GM04504 (cell line): ENCODE measurements at regions not wholly inside any gene's neighbourhood (a gene's known extent, or its start where the extent isn't known, plus 50 kb on each side); places are given as distances from the start of the nearest gene placed in this dataset.
"Not testable (repeated sequence)": the region's sequence is repeated elsewhere in the genome, so short reads cannot be mapped to it uniquely, and the experiment has no call there.

Experiments
- DNase-seq: peaks from one replicate; pipeline ENCODE4 v3.0.0-alpha.2; 2012; ENCODE audit warnings: low read depth

GRCh38 chr9:89674667-89675057 lies 69.8 kb downstream of the GADD45G start:
- DNase-seq, result no peak

- no peak for DNase-seq
Observed at GRCh38 chr9:89675058-89675742, 70.4 kb downstream of the GADD45G start.

- DNase-seq, result no peak
Observed at GRCh38 chr9:89676281-89676680, 71.5 kb downstream of the GADD45G start.

- no peak for DNase-seq
Observed at GRCh38 chr9:89677702-89678395, 73.0 kb downstream of the GADD45G start.

- DNase-seq, result no peak
Observed at GRCh38 chr9:89678396-89679015, 73.7 kb downstream of the GADD45G start.

GRCh38 chr9:89679016-89679415 lies 74.2 kb downstream of the GADD45G start:
- DNase-seq, result no peak

GRCh38 chr9:89679581-89679980 lies 74.8 kb downstream of the GADD45G start:
- no peak for DNase-seq

GRCh38 chr9:89680547-89681467 lies 76.0 kb downstream of the GADD45G start:
- no peak for DNase-seq

- DNase-seq, result not testable (repeated sequence)
Observed at GRCh38 chr9:89681468-89681859, 76.7 kb downstream of the GADD45G start.

GRCh38 chr9:89683626-89684025 lies 78.8 kb downstream of the GADD45G start:
- no peak for DNase-seq

GRCh38 chr9:89684218-89684617 lies 79.4 kb downstream of the GADD45G start:
- no peak for DNase-seq

- DNase-seq, result no peak
Observed at GRCh38 chr9:89684912-89685636, 80.3 kb downstream of the GADD45G start.

- no peak for DNase-seq
Observed at GRCh38 chr9:89685698-89686097, 80.9 kb downstream of the GADD45G start.

GRCh38 chr9:89686126-89686525 lies 81.3 kb downstream of the GADD45G start:
- DNase-seq, result no peak

- no peak for DNase-seq
Observed at GRCh38 chr9:89686621-89687020, 81.8 kb downstream of the GADD45G start.

- DNase-seq, result no peak
Observed at GRCh38 chr9:89687188-89687587, 82.4 kb downstream of the GADD45G start.

- no peak for DNase-seq
Observed at GRCh38 chr9:89687848-89688247, 83.0 kb downstream of the GADD45G start.

- DNase-seq, result not testable (repeated sequence)
Observed at GRCh38 chr9:89689321-89689720, 84.5 kb downstream of the GADD45G start.

GRCh38 chr9:89690334-89690912 lies 85.6 kb downstream of the GADD45G start:
- DNase-seq, result no peak

GRCh38 chr9:89695441-89695891 lies 90.7 kb downstream of the GADD45G start:
- no peak for DNase-seq

- not testable (repeated sequence) for DNase-seq
Observed at GRCh38 chr9:89695979-89696378, 91.2 kb downstream of the GADD45G start.
